ENCODE measurements at regions not wholly inside any gene's neighbourhood (a gene's known extent, or its start where the extent isn't known, plus 50 kb on each side); places are given as distances from the start of the nearest gene placed in this dataset.

- TF ChIP-seq POLR2A (IDR thresholded peaks at IDR 0.05) (no peak), POLR2AphosphoS5 (IDR thresholded peaks at IDR 0.05) (no peak)
- TF ChIP-seq, protein P1, sequence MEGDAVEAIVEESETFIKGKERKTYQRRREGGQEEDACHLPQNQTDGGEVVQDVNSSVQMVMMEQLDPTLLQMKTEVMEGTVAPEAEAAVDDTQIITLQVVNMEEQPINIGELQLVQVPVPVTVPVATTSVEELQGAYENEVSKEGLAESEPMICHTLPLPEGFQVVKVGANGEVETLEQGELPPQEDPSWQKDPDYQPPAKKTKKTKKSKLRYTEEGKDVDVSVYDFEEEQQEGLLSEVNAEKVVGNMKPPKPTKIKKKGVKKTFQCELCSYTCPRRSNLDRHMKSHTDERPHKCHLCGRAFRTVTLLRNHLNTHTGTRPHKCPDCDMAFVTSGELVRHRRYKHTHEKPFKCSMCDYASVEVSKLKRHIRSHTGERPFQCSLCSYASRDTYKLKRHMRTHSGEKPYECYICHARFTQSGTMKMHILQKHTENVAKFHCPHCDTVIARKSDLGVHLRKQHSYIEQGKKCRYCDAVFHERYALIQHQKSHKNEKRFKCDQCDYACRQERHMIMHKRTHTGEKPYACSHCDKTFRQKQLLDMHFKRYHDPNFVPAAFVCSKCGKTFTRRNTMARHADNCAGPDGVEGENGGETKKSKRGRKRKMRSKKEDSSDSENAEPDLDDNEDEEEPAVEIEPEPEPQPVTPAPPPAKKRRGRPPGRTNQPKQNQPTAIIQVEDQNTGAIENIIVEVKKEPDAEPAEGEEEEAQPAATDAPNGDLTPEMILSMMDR (IDR thresholded peaks at IDR 0.05): no peak
Observed at GRCh38 chr6:169927711-169928110, 176.3 kb downstream of the ERMARD start.
